Activated B cell treated with CpG ODN at 0.5 μM for 24 hours (primary cell): ENCODE measurements at regions not wholly inside any gene's neighbourhood (a gene's known extent, or its start where the extent isn't known, plus 50 kb on each side); places are given as distances from the start of the nearest gene placed in this dataset.

Experiments
- ATAC-seq: fragments of 200-7000 bp; cut with Tn5 transposase; one replicate; pipeline ENCODE4 v1.10.0; 2021; ENCODE audit warnings: low read depth, mild to moderate bottlenecking, moderate library complexity
- CTCF ChIA-PET: fragments of 350-600 bp; sonication (Branson Sonifier 250); formaldehyde crosslinking; loops from one replicate; lab custom pipeline; 2021; ENCODE audit warnings: antibody characterized with exemption; lab: Charles Lee
- POLR2A ChIA-PET: fragments of 350-600 bp; sonication (Branson Sonifier 250); formaldehyde crosslinking; loops from one replicate; lab custom pipeline; 2021; ENCODE audit warnings: antibody characterized with exemption; lab: Charles Lee
- DNase-seq: peaks from one replicate; pipeline ENCODE4 v3.0.0; 2022
- H3K27ac Mint-ChIP-seq: one replicate; pipeline ENCODE4 v1.8.0; 2020; ENCODE audit warnings: mixed read lengths
- H3K27me3 Mint-ChIP-seq: one replicate; pipeline ENCODE4 v1.8.0; 2021; ENCODE audit warnings: mixed read lengths
- H3K36me3 Mint-ChIP-seq: one replicate; pipeline ENCODE4 v1.8.0; 2021; ENCODE audit warnings: low read depth, mixed read lengths
- H3K4me1 Mint-ChIP-seq: one replicate; pipeline ENCODE4 v1.8.0; 2021; ENCODE audit warnings: mixed read lengths
- H3K4me3 Mint-ChIP-seq: one replicate; pipeline ENCODE4 v1.8.0; 2020; ENCODE audit warnings: mild to moderate bottlenecking, mixed read lengths
- H3K9me3 Mint-ChIP-seq: one replicate; pipeline ENCODE4 v1.8.0; 2020; ENCODE audit warnings: mixed read lengths
- CTCF ChIP-seq: fragments of 200-600 bp; IDR thresholded peaks from one replicate; pipeline ENCODE4 v1.8.0; 2022; ENCODE audit warnings: antibody characterized with exemption, mild to moderate bottlenecking
- intact Hi-C: fragments of 100-400 bp; cut with micrococcal nuclease; formaldehyde crosslinking; loops from one replicate; pipeline ENCODE4 v1.15.1; 2024

GRCh38 chr3:193789455-193789854 lies 196.4 kb downstream of the OPA1 start:
- H3K27ac Mint-ChIP-seq = no peak overlapping the region
- CTCF ChIA-PET = interaction anchor here (1.1 to 6.8 kb wide), 3 partner anchors 115 to 525 kb away, joined by 3 to 57 read pairs (median 3); no protein-coding TSS in a partner anchor
- DNase-seq = no peak
- intact Hi-C loops = loop anchor here (5.0 kb wide), 1 partner anchor 298 kb away; no protein-coding TSS in a partner anchor
- H3K27me3 Mint-ChIP-seq = peaks cover 19% of the 10 kb centered on the region
- no peak overlapping the region for H3K4me3 Mint-ChIP-seq
- no peaks in the 10 kb centered on the region for H3K36me3 Mint-ChIP-seq
- no peak for TF ChIP-seq CTCF
- H3K4me1 Mint-ChIP-seq = peaks cover 16% of the 10 kb centered on the region
- no peaks in the 10 kb centered on the region for H3K9me3 Mint-ChIP-seq
- ATAC-seq = no peak
- POLR2A ChIA-PET = no interaction called here

GRCh38 chr3:193790086-193790990 lies 197.3 kb downstream of the OPA1 start:
- Mint-ChIP-seq H3K4me3 (no peak overlapping the region), H3K4me1 (peaks cover 16% of the 10 kb centered on the region), H3K9me3 (no peaks in the 10 kb centered on the region), H3K27me3 (peaks cover 19% of the 10 kb centered on the region), H3K27ac (no peak overlapping the region), H3K36me3 (no peaks in the 10 kb centered on the region)
- ChIA-PET CTCF (interaction anchor here (0.7 to 6.8 kb wide), 3 partner anchors 114 to 524 kb away, joined by 3 to 57 read pairs (median 3); no protein-coding TSS in a partner anchor), POLR2A (no interaction called here)
- intact Hi-C loops = no loop called here
- DNase-seq (no peak), ATAC-seq (no peak)
- TF ChIP-seq CTCF = no peak

GRCh38 chr3:193791041-193792032 lies 198.3 kb downstream of the OPA1 start:
- Mint-ChIP-seq H3K36me3 (no peaks in the 10 kb centered on the region), H3K4me1 (peaks cover 16% of the 10 kb centered on the region), H3K27me3 (peaks cover 19% of the 10 kb centered on the region), H3K27ac (no peak overlapping the region), H3K4me3 (no peak overlapping the region), H3K9me3 (no peaks in the 10 kb centered on the region)
- DNase-seq = no peak
- intact Hi-C loops = no loop called here
- POLR2A ChIA-PET = no interaction called here
- no peak for ATAC-seq
- CTCF ChIA-PET = interaction anchor here (0.7 kb wide), 1 partner anchor 346 kb away, joined by 3 read pairs; no protein-coding TSS in a partner anchor
- no peak for TF ChIP-seq CTCF

GRCh38 chr3:193793123-193793522 lies 200.1 kb downstream of the OPA1 start:
- H3K27ac Mint-ChIP-seq = no peak overlapping the region
- no peaks in the 10 kb centered on the region for H3K36me3 Mint-ChIP-seq
- DNase-seq = no peak
- ATAC-seq = no peak
- no peak overlapping the region for H3K4me3 Mint-ChIP-seq
- POLR2A ChIA-PET = interaction anchor here (1.0 kb wide), 1 partner anchor 512 kb away, joined by 3 read pairs; no protein-coding TSS in a partner anchor
- TF ChIP-seq CTCF = no peak
- CTCF ChIA-PET = no interaction called here
- peaks cover 13% of the 10 kb centered on the region for H3K4me1 Mint-ChIP-seq
- no peaks in the 10 kb centered on the region for H3K9me3 Mint-ChIP-seq
- intact Hi-C loops = no loop called here
- H3K27me3 Mint-ChIP-seq = peaks cover 17% of the 10 kb centered on the region
